OCI-LY3 (cell line): ENCODE measurements at regions not wholly inside any gene's neighbourhood (a gene's known extent, or its start where the extent isn't known, plus 50 kb on each side); places are given as distances from the start of the nearest gene placed in this dataset.

Experiments used
- CTCF ChIP-seq: fragments of 200-600, 300-600 bp; sonication (generic); IDR thresholded peaks from 2 replicates; pipeline ENCODE4 v1.5.1; 2014; ENCODE audit warnings: antibody characterized with exemption, low read length, low read depth
- EZH2phosphoT487 ChIP-seq: fragments of 200-600 bp; shearing (Covaris generic); IDR thresholded peaks from 2 replicates; pipeline ENCODE4 v1.6.1; 2018; ENCODE audit warnings: antibody characterized with exemption, mixed run types, low read depth

GRCh38 chr7:135840591-135840990 is 92.0 kb upstream of the FAM180A start:
- TF ChIP-seq CTCF = no peak
- TF ChIP-seq EZH2phosphoT487 = no peak
